Fibroblast of mammary gland (primary cell): ENCODE measurements at regions not wholly inside any gene's neighbourhood (a gene's known extent, or its start where the extent isn't known, plus 50 kb on each side); places are given as distances from the start of the nearest gene placed in this dataset.

Experiments
- DNase-seq: peaks from one replicate; pipeline ENCODE4 v3.0.0-alpha.2; 2010; ENCODE audit warnings: low read depth
- H3K4me3 ChIP-seq: 2 replicates; pipeline ENCODE4 v1.5.1; 2011; ENCODE audit warnings: low read depth, mild to moderate bottlenecking, low read length, moderate library complexity; ENCODE audit not compliant: control insufficient read depth
- TF ChIP-seq, protein P1 (sequence below): conservative IDR thresholded peaks from 2 replicates; pipeline ENCODE4 v1.5.1; 2011; ENCODE audit warnings: low read depth, low read length, inconsistent platforms; ENCODE audit not compliant: control insufficient read depth, insufficient read depth

- no peak for DNase-seq
- TF ChIP-seq, protein P1, sequence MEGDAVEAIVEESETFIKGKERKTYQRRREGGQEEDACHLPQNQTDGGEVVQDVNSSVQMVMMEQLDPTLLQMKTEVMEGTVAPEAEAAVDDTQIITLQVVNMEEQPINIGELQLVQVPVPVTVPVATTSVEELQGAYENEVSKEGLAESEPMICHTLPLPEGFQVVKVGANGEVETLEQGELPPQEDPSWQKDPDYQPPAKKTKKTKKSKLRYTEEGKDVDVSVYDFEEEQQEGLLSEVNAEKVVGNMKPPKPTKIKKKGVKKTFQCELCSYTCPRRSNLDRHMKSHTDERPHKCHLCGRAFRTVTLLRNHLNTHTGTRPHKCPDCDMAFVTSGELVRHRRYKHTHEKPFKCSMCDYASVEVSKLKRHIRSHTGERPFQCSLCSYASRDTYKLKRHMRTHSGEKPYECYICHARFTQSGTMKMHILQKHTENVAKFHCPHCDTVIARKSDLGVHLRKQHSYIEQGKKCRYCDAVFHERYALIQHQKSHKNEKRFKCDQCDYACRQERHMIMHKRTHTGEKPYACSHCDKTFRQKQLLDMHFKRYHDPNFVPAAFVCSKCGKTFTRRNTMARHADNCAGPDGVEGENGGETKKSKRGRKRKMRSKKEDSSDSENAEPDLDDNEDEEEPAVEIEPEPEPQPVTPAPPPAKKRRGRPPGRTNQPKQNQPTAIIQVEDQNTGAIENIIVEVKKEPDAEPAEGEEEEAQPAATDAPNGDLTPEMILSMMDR = no peak
- H3K4me3 ChIP-seq = no peak overlapping the region
These were observed 63.4 kb upstream of the ZNF469 start for GRCh38 chr16:88319116-88319965.

GRCh38 chr16:88320947-88321634, 61.7 kb upstream of the ZNF469 start:
- no peak overlapping the region for H3K4me3 ChIP-seq
- TF ChIP-seq, protein P1 = no peak
- DNase-seq = no peak

DNA sequence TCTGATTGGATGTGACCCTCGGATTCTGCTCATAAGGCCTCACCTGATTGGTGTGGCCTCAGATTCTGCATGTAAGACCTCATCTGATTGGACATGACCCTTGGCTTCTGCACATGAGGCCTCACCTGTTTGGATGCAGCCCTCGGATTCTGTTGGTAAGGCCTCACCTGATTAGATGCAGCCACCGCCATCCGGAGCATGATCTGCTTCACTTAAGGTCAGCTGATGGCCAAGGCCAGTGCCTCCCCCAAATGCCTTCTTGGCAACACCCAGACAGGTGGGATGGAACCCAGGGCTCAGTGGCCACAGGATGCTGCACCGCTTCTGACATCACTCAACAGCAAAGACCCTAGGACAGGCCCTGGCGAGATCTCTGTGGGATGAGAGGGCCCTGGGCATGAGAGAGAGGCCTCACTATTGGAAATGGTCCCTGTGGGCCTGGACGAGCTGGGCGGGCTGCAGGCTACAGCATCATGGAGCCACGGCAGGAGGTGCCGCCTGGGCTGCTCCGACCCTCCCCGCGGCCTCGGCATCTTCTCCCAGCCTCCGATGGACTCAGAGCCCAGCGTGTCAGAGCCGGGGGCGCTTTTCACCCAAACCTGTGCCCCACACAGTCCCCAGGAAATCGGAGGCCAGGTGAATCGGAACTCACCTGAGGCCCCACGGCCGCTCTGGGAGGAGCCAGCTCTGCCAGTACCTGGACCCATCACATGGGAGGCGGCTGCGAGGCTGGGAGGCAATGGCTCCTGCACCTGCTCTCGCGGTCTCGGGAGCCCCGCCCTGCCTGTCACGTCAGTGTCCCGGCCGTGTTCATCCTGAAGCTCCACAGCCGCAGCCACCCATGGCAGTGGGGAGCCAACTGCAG, 60.9 kb upstream of the ZNF469 start:
- DNase-seq = no peak
- TF ChIP-seq, protein P1 = no peak
- H3K4me3 ChIP-seq = no peak overlapping the region

DNA sequence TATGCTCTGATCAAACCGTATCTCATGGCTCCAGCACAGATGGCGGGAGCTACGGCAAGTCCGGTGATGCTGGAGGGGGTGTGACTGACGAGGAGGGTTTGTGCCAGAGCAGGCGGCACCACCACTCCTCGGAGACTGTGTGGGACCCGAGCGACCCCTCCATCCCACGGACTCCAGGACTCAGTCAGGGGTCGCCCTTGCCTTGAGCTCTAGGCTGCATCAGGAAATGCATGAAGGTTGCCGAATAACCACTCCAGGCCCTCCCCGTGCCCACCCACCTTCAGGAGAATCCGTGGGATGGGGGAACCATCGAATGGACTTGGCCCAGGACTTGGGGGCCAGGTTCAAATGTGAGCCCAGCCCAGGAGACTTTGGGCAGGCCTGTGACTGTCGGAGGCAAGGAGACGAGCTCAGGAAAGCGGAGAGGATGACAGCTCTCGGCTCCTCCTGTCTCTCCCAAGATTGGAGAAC, 60.2 kb upstream of the ZNF469 start:
- H3K4me3 ChIP-seq = no peak overlapping the region
- TF ChIP-seq, protein P1 = no peak
- no peak for DNase-seq

DNA sequence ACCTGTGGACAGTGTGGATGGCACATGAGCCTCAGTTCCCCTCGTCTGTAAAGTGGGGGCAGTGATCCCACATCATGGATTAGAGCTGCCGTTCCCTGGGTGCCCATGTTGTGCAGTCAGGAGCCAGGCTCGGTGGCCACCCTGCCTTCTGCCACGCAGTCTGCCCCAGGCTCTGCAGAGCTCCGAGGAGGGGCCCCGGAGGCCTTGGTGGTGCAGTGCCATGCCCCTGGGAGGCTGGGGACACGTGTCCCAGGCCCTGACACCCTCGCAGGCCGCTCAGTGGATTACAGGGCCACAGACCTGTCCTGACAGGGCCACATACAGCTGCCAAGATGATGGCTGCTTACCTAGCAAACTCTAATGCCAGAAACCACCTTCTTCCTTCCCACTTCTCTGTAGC, 59.7 kb upstream of the ZNF469 start:
- H3K4me3 ChIP-seq = no peak overlapping the region
- no peak for DNase-seq
- TF ChIP-seq, protein P1 = no peak
